CD4-positive, alpha-beta T cell treated with Interferon gamma for 1 hour (primary cell): ENCODE measurements at regions not wholly inside any gene's neighbourhood (a gene's known extent, or its start where the extent isn't known, plus 50 kb on each side); places are given as distances from the start of the nearest gene placed in this dataset.
"Not testable (repeated sequence)": the region's sequence is repeated elsewhere in the genome, so short reads cannot be mapped to it uniquely, and the experiment has no call there.

Source experiments
- DNase-seq: peaks from one replicate; pipeline ENCODE4 v3.0.0-alpha.2; 2020

GRCh38 chr15:21174761-21175160, 265.5 kb downstream of the POTEB3 start:
- DNase-seq = not testable (repeated sequence)

DNA sequence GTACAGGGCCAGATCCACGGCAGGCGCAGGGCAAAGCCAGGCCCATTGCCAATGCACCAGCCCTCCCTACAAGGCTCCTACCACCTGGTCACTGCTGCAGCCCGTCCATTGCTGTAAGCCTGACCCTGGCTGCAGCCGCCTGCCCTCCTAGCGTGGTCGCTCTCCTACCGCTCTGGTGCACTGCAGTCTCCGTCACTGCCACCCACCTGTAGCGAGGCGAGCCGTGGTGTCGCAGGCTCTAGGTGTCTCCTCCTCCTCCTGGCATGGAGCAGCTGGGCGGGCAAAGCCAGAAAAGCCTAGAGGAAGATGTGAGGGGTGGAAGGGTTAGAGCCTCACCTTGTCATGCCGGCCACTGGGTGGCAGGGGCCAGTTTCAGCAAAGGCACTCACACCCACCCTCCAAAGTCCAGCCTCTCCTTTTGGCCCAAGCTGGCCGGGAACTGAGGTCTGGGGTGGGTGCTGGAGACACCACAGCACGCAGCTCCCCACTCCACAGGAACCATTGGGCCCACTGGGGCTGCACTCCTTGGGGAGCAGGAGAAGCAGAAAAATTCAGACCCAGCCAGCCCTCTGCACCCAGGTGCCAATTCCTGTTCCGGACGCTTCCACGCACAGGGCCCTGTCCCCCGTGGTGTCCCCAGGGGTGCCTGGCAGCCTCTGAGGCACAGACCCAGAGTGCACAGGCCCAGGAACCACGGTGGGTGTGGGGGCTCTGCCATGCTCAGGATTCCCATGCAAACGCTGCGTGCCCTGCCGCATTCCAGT, 285.3 kb upstream of the POTEB2 start:
- not testable (repeated sequence) for DNase-seq

GRCh38 chr15:21148136-21148535, 282.0 kb upstream of the POTEB2 start:
- not testable (repeated sequence) for DNase-seq

DNA sequence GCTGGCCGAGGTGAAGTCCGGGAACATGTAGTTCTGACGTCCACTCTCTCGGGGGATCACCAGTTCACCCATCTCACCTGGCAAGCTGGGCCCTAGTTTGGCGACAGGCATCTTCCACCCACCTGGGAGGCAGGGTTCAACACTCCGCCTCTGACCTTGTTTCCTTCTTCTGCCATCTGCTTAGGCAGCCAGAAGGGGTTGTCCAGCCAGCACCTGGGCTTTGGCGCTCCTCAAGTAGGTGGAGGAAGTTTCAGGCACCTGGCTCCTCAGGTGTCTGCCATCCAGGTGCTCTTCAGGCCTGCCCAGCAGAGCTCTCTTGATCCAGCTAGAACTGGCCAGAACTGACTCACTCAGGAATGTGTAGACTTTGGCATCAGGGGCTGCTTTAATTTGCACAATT, 267.8 kb upstream of the POTEB2 start:
- DNase-seq = not testable (repeated sequence)

DNA sequence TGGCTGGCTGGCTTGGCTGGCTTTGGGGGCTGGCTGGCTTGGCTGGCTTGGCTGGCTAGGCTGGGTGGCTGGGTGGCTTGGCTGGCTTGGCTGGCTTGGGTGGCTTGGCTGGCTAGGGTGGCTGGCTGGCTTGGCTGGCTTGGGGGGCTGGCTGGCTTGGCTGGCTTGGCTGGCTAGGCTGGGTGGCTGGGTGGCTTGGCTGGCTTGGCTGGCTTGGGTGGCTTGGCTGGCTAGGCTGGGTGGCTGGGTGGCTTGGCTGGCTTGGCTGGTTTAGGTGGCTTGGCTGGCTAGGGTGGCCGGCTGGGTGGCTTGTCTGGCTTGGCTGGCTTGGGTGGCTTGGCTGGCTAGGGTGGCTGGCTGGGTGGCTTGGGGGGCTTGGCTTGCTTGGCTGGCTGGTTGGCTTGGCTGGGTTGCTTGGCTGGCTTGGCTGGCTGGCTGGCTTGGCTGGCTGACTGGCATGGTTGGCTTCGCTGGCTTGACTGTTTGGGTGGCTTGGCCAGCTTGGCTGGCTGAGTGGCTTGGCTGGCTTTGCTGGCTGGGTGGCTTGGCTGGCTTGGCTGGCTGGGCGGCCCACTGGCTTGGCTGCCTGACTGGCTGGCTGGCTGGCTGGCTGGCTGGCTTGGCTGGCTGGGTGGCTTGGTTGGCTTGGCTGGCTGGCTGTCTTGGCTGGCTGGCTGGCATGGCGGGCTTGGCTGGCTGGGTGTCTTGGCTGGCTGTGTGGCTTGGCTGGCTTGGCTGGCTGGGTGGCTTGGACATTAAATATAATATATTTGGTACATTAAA, 246.3 kb upstream of the POTEB2 start:
- not testable (repeated sequence) for DNase-seq

- DNase-seq = not testable (repeated sequence)
Observed at GRCh38 chr15:21111861-21112260, 245.7 kb upstream of the POTEB2 start.

GRCh38 chr15:21111172-21111571, 245.1 kb upstream of the POTEB2 start:
- not testable (repeated sequence) for DNase-seq

- peak; percentile 15 for DNase-seq
Observed at GRCh38 chr15:21110187-21110804, 244.2 kb upstream of the POTEB2 start.

DNA sequence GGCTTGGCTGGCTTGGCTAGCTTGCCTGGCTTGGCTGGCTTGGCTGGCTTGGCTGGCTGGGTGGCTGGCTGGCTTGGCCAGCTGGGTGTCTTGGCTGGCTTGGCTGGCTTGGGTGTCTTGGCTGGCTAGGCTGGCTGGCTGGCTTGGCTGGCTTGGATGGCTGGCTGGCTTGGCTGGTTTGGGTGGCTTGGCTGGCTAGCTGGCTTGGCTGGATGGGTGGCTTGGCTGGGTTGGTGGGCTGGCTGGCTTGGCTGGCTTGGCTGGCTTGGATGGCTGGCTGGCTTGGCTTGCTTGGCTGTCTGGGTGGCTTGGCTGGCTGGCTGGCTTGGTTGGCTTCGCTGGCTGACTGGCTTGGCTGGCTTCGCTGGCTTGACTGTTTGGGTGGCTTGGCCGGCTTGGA, 242.3 kb upstream of the POTEB2 start:
- not testable (repeated sequence) for DNase-seq

GRCh38 chr15:21107399-21108381, 241.6 kb upstream of the POTEB2 start:
- DNase-seq = not testable (repeated sequence)

DNA sequence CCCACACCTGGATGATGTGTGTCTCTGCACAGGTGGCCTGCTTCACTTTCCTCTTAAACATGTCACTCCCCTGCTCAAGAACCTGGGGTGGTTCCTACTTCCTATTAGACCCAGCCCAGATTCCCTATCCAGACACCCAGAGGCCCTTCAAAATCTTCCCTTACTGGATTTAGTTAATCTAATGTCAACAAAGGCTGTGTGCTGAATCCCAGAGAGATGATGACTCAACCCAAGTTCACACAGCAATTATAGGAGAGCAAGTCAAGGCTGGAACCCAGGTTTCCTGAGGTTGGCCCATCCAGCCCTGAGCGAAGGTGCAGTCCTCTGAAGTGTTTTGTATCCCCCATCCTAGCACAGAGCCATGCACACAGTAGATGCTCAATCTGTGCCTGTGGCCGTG, 230.5 kb upstream of the POTEB2 start:
- not testable (repeated sequence) for DNase-seq

DNA sequence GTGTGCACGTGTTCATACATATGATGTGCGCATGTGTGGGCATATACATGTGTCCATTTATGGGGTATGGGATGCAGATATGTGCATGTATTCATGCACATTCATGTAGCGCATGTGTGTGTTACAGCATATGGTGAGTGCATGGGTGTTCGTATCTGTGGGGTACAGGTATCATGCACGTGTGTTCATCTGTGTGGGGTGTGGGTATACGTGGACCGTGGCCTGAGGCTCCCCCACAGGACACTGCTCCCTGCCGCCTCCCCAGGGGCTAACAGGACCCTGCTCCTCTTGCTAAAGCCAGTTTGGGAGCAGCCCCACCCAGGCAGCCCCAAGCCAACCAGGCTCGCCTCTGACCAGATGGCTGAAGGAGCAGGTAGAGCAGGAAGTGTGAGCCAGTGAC, 213.4 kb upstream of the POTEB2 start:
- not testable (repeated sequence) for DNase-seq

- DNase-seq = not testable (repeated sequence)
Observed at GRCh38 chr15:21068917-21069316, 202.8 kb upstream of the POTEB2 start.

DNA sequence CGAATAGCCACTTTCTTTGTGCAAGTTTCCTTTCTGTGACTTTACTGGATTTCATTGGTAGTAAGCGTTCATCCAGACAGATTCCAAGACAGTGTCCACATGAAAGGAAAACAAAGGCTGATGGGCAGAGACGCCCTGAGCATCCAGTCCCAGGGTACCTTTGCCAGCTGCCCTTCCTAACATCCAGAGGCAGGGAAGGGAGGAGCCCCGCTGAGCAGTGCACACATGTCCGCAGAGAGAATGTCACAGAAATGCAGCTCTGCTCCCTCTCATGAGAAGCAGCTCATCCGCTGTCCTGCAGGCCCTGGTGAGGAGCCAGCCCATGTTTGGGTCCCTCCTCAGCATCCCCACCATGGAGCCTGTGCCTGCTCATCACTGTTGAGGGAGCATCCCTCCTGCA, 197.4 kb upstream of the POTEB2 start:
- DNase-seq = not testable (repeated sequence)

DNA sequence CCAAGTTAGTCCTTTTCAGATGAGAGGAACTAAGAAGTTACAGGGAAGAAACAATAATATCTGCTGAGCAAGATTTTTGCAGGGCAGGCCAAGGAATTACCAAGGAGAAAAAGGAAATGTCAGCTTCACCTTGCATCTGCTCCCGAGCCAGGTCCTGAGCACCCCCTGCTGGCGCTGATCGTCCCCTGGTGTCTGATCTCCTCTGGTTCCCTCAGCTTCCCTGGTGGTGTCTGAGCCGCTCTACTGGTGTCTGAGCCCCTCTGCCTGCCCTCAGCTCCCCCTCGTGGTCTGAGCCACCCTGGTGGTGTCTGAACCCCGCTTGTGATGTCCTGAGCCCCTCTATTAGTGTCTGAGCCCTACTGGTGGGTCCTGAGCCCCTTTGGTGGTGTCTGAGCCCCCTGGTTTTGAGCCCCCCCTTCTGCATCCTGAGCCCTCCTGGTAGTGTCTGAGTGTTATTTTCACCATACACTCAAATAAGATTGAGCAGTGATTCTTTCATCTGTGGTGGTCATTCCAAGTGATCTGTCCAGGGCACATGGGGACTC, 196.6 kb upstream of the POTEB2 start:
- not testable (repeated sequence) for DNase-seq

DNA sequence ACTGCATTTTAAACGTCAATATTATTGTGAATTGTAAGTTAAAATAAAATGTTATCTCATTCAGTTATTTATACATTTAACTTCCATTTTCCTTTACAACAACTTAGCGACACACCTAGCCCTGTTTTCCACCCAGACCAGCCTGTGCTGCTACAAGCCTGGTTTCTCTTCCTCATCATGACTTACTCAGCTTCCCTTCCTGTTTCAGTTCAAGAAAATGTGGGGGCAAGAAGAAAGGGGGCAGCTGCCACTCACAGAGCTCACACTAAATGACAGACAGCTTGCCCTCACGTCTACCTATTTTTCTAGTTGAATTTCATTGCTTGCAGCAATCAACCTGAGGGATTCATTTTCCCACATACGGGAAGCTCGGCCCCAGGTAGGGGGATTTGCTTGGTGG, 185.8 kb upstream of the POTEB2 start:
- DNase-seq = not testable (repeated sequence)

GRCh38 chr15:21031703-21032102, 165.6 kb upstream of the POTEB2 start:
- DNase-seq = not testable (repeated sequence)

GRCh38 chr15:21029001-21029400, 162.9 kb upstream of the POTEB2 start:
- DNase-seq = not testable (repeated sequence)

- not testable (repeated sequence) for DNase-seq
Observed at GRCh38 chr15:21027942-21028341, 161.8 kb upstream of the POTEB2 start.

DNA sequence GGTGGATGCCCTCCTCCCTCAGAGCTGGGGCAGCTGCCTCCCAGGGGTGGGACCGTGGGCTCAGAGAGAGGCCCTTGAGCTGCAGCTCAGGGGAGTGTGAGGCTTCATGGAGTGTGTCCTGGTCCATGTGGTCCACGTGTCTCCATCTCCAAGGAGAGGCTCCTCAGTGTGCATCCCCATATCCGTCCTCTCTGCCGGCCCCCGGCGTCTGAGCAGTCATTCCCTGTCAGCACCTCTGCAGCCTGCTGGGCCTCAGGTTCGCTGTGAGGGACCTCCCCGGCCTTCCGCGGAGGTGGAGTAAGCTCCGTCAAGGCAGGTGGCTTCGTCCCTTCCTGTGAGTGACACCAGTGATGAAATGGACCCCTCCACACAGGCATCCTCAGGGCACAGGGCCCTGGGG, 160.7 kb upstream of the POTEB2 start:
- DNase-seq = not testable (repeated sequence)

DNA sequence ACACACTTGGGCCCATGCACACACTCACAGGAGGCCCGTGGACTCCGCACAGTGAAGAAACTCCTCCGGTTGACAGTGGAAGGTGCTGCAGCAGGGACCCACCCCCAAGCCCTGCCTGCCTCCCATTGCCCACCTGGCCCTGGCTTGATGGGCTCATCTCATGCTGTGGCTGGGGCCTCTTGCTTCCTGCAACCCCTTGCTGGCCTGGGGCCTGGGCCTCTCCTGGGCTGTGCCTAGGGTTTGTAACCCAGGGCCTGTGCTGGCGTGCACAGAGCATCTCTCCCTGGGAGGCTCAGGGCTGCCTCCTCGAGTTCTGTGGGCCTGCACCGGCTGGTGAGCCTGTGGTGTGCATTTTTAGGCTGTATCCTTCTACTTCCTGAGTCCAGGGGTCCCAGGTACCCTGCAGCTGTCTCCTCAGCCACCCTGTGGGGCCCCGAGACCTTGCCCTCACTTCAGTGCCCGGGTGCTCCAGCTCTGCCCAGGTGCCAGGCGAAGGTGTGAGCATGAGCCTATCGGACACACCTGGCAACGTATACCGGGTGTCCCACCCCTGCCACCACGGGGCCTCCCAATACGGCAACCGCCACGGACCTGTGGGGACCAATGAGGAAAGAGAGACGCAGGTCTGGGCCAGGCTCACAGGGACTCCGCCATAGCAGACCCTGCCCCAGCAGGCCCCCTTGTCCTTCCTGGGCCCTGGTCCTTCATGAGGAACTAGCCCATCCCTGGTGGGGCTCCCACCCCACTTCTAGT, 158.3 kb upstream of the POTEB2 start:
- DNase-seq = not testable (repeated sequence)
